ENCODE measurements at regions not wholly inside any gene's neighbourhood (a gene's known extent, or its start where the extent isn't known, plus 50 kb on each side); places are given as distances from the start of the nearest gene placed in this dataset.

- no peak for TF ChIP-seq CTCF (IDR thresholded peaks at IDR 0.05)
- no peak for TF ChIP-seq POLR2A (IDR thresholded peaks at IDR 0.05)
These were observed 719.3 kb upstream of the TBX3 start for GRCh38 chr12:115403253-115403652.

All from thyroid gland (tissue), 4 donors.